SK-N-SH (cell line): ENCODE measurements at regions not wholly inside any gene's neighbourhood (a gene's known extent, or its start where the extent isn't known, plus 50 kb on each side); places are given as distances from the start of the nearest gene placed in this dataset.

Source experiments
- CTCF ChIA-PET: fragments of 300-600, 350-600 bp; formaldehyde crosslinking; extraction: SDS; loops from one replicate; lab custom pipeline; 2021; lab: Yijun Ruan, JAX
- POLR2A ChIA-PET: fragments of 350-600 bp; sonication (Branson Sonifier 250); formaldehyde crosslinking; extraction: SDS; loops from one replicate; lab custom pipeline; 2020; ENCODE audit warnings: antibody characterized with exemption, inconsistent platforms; lab: Yijun Ruan, JAX
- DNase-seq: peaks from one replicate; pipeline ENCODE4 v3.0.0; 2012
- H2AFZ ChIP-seq: fragments of 200-600 bp; sonication (generic); 2 replicates; pipeline ENCODE4 v1.8.1; 2016; ENCODE audit warnings: antibody characterized with exemption, mild to moderate bottlenecking, low read depth
- H3F3A ChIP-seq: fragments of 200-600 bp; sonication (generic); replicated peaks from 2 replicates; pipeline ENCODE3; 2016; ENCODE audit warnings: antibody characterized with exemption, mild to moderate bottlenecking; ENCODE audit not compliant: insufficient read depth
- H3K27ac ChIP-seq, 2 experiments: fragments of 200-500 bp in 1 of 2; fragments of 200-600 bp in 1 of 2; sonication (Bioruptor generic) in 1 of 2; sonication (generic), shearing (Covaris generic) in 1 of 2; 2 replicates each; pipeline versions ENCODE4 v1.5.1 to v1.6.1; 2014 to 2016; ENCODE audit warnings: low read depth in 2 of 2, inconsistent platforms in 1 of 2, low read length in 1 of 2, mild to moderate bottlenecking in 1 of 2, mixed read lengths in 1 of 2
- H3K27me3 ChIP-seq: fragments of 200-600 bp; sonication (generic), shearing (Covaris generic); 2 replicates; pipeline ENCODE4 v1.6.1; 2016; ENCODE audit warnings: mixed run types; ENCODE audit not compliant: insufficient read depth
- H3K36me3 ChIP-seq, 2 experiments: fragments of 200-500 bp in 1 of 2; fragments of 200-600 bp in 1 of 2; sonication (Bioruptor generic) in 1 of 2; sonication (generic) in 1 of 2; replicated peaks in 1 of 2; 2 replicates each; pipeline versions ENCODE3 to v1.5.1; 2014 to 2016; ENCODE audit warnings: low read length in 1 of 2, mild to moderate bottlenecking in 1 of 2; ENCODE audit not compliant: insufficient read depth in 2 of 2, control insufficient read depth in 1 of 2
- H3K4me1 ChIP-seq, 2 experiments: fragments of 200-500 bp in 1 of 2; fragments of 200-600 bp in 1 of 2; sonication (Bioruptor generic) in 1 of 2; sonication (generic), shearing (Covaris generic) in 1 of 2; 2 replicates each; pipeline versions ENCODE4 v1.5.1 to v1.6.1; 2014 to 2016; ENCODE audit warnings: low read depth in 1 of 2, low read length in 1 of 2, mixed run types in 1 of 2; ENCODE audit not compliant: insufficient read depth in 2 of 2, control insufficient read depth in 1 of 2
- H3K4me2 ChIP-seq: fragments of 200-600 bp; sonication (generic), shearing (Covaris generic); 2 replicates; pipeline ENCODE4 v1.6.1; 2017; ENCODE audit warnings: mixed run types
- H3K4me3 ChIP-seq, 2 experiments: fragments of 200-500 bp in 1 of 2; fragments of 200-600 bp in 1 of 2; sonication (Bioruptor generic) in 1 of 2; sonication (generic), shearing (Covaris generic) in 1 of 2; 2 replicates each; pipeline versions ENCODE4 v1.5.1 to v1.8.1; 2014 to 2016; ENCODE audit warnings: low read depth in 2 of 2, inconsistent platforms in 1 of 2, low read length in 1 of 2, mild to moderate bottlenecking in 1 of 2, mixed read lengths in 1 of 2, moderate library complexity in 1 of 2
- H3K79me2 ChIP-seq: fragments of 200-600 bp; sonication (generic); 2 replicates; pipeline ENCODE4 v1.8.1; 2017; ENCODE audit warnings: mild to moderate bottlenecking; ENCODE audit not compliant: insufficient read depth
- H3K9ac ChIP-seq: fragments of 200-600 bp; sonication (generic); 2 replicates; pipeline ENCODE4 v1.6.1; 2017; ENCODE audit warnings: mixed run types
- H3K9me2 ChIP-seq: fragments of 200-600 bp; sonication (generic); 2 replicates; pipeline ENCODE4 v1.6.1; 2017; ENCODE audit warnings: mixed run types
- H3K9me3 ChIP-seq: fragments of 200-600 bp; sonication (generic); 2 replicates; pipeline ENCODE4 v1.6.1; 2017; ENCODE audit warnings: mixed run types, mild to moderate bottlenecking, moderate library complexity
- H4K20me1 ChIP-seq: fragments of 200-600 bp; sonication (generic); 2 replicates; pipeline ENCODE4 v1.6.1; 2017; ENCODE audit warnings: mild to moderate bottlenecking, mixed run types; ENCODE audit not compliant: insufficient read depth
- CHD2 ChIP-seq: fragments of 150-350 bp; IDR thresholded peaks from 2 replicates; pipeline ENCODE4 v1.6.1; 2018; ENCODE audit warnings: low read length; ENCODE audit not compliant: partially characterized antibody
- EZH2phosphoT487 ChIP-seq: fragments of 200-600 bp; sonication (generic); IDR thresholded peaks from 2 replicates; pipeline ENCODE4 v1.6.1; 2017; ENCODE audit warnings: low read depth, mixed run types, mild to moderate bottlenecking, antibody characterized with exemption, moderate library complexity, borderline replicate concordance
- JUND ChIP-seq: IDR thresholded peaks from 2 replicates; pipeline ENCODE4 v1.4.0; 2012
- MEF2A ChIP-seq: IDR thresholded peaks from 2 replicates; pipeline ENCODE4 v1.4.0; 2012; ENCODE audit warnings: low read depth, borderline replicate concordance
- POLR2AphosphoS5 ChIP-seq: IDR thresholded peaks from 2 replicates; pipeline ENCODE4 v1.6.1; 2012; ENCODE audit warnings: low read depth, low read length
- RAD21 ChIP-seq: IDR thresholded peaks from 2 replicates; pipeline ENCODE4 v1.6.1; 2012; ENCODE audit warnings: mild to moderate bottlenecking, low read length
- RCOR1 ChIP-seq: fragments of 150-350 bp; IDR thresholded peaks from 2 replicates; pipeline ENCODE4 v1.6.1; 2017; ENCODE audit warnings: antibody characterized with exemption, low read length
- TAF1 ChIP-seq: IDR thresholded peaks from 2 replicates; pipeline ENCODE4 v1.6.1; 2012; ENCODE audit warnings: low read depth, mild to moderate bottlenecking, low read length, moderate library complexity, borderline replicate concordance
- YY1 ChIP-seq: IDR thresholded peaks from 2 replicates; pipeline ENCODE4 v1.4.0; 2012; ENCODE audit warnings: low read depth, mild to moderate bottlenecking
- WGBS: methylation state at CpG from one replicate; pipeline ENCODE4 v1.1.6; 2017; ENCODE audit warnings: low lambda C conversion rate; 5-methylcytosine and 5-hydroxymethylcytosine counted together
- TF ChIP-seq, protein P1 (sequence below): IDR thresholded peaks from 2 replicates; pipeline ENCODE4 v1.4.0; 2012; ENCODE audit warnings: low read depth, borderline replicate concordance
- TF ChIP-seq, protein P2 (sequence below): fragments of 200-600 bp; sonication (generic); IDR thresholded peaks from 2 replicates; pipeline ENCODE4 v1.6.1; 2017; ENCODE audit warnings: antibody characterized with exemption, mild to moderate bottlenecking, moderate library complexity
- TF ChIP-seq, protein P3 (sequence below): IDR thresholded peaks from 2 replicates; pipeline ENCODE4; 2012
- TF ChIP-seq, protein P4 (sequence below): IDR thresholded peaks from 2 replicates; pipeline ENCODE4 v1.4.0; 2012; ENCODE audit warnings: low read depth
- TF ChIP-seq, protein P5 (sequence below): fragments of 150-350 bp; IDR thresholded peaks from 2 replicates; pipeline ENCODE4 v1.6.1; 2016; ENCODE audit warnings: mild to moderate bottlenecking, low read depth, low read length

DNA sequence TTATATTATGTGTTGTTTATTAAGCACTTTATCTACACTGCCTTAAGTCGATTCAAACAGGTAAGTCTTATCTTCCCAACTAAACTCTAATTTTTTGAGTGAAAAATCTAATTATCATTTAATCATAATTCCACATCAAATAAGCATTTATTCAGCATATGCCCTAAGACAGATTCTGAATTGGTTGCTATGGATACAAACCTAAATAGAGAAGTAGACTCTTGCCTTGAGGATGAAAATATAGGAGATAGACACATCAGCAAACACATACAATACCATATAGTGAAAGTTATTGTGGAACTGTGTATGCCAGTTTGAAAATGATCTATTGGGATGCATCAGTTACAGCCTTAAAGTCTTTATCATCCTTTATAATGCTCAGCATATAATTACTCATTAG, 1679.9 kb downstream of the SLITRK1 start:
- ChIA-PET POLR2A (no interaction called here), CTCF (no interaction called here)
- DNase-seq: no peak

More for the DNA sequence above, 1679.9 kb downstream of the SLITRK1 start:
- H3K4me3 ChIP-seq: no peak overlapping the region
- no peak overlapping the region for H3K27ac ChIP-seq
- TF ChIP-seq CHD2 (no peak), YY1 (no peak), MEF2A (no peak), TAF1 (no peak), JUND (no peak), RAD21 (no peak), EZH2phosphoT487 (no peak), RCOR1 (no peak), POLR2AphosphoS5 (no peak)
- TF ChIP-seq, protein P1, sequence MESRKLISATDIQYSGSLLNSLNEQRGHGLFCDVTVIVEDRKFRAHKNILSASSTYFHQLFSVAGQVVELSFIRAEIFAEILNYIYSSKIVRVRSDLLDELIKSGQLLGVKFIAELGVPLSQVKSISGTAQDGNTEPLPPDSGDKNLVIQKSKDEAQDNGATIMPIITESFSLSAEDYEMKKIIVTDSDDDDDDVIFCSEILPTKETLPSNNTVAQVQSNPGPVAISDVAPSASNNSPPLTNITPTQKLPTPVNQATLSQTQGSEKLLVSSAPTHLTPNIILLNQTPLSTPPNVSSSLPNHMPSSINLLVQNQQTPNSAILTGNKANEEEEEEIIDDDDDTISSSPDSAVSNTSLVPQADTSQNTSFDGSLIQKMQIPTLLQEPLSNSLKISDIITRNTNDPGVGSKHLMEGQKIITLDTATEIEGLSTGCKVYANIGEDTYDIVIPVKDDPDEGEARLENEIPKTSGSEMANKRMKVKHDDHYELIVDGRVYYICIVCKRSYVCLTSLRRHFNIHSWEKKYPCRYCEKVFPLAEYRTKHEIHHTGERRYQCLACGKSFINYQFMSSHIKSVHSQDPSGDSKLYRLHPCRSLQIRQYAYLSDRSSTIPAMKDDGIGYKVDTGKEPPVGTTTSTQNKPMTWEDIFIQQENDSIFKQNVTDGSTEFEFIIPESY: no peak
- TF ChIP-seq, protein P2, sequence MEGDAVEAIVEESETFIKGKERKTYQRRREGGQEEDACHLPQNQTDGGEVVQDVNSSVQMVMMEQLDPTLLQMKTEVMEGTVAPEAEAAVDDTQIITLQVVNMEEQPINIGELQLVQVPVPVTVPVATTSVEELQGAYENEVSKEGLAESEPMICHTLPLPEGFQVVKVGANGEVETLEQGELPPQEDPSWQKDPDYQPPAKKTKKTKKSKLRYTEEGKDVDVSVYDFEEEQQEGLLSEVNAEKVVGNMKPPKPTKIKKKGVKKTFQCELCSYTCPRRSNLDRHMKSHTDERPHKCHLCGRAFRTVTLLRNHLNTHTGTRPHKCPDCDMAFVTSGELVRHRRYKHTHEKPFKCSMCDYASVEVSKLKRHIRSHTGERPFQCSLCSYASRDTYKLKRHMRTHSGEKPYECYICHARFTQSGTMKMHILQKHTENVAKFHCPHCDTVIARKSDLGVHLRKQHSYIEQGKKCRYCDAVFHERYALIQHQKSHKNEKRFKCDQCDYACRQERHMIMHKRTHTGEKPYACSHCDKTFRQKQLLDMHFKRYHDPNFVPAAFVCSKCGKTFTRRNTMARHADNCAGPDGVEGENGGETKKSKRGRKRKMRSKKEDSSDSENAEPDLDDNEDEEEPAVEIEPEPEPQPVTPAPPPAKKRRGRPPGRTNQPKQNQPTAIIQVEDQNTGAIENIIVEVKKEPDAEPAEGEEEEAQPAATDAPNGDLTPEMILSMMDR: no peak
- TF ChIP-seq, protein P3, sequence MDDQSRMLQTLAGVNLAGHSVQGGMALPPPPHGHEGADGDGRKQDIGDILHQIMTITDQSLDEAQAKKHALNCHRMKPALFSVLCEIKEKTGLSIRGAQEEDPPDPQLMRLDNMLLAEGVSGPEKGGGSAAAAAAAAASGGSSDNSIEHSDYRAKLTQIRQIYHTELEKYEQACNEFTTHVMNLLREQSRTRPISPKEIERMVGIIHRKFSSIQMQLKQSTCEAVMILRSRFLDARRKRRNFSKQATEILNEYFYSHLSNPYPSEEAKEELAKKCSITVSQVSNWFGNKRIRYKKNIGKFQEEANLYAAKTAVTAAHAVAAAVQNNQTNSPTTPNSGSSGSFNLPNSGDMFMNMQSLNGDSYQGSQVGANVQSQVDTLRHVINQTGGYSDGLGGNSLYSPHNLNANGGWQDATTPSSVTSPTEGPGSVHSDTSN: no peak
- TF ChIP-seq, protein P4, sequence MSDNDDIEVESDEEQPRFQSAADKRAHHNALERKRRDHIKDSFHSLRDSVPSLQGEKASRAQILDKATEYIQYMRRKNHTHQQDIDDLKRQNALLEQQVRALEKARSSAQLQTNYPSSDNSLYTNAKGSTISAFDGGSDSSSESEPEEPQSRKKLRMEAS: no peak
- TF ChIP-seq, protein P5, sequence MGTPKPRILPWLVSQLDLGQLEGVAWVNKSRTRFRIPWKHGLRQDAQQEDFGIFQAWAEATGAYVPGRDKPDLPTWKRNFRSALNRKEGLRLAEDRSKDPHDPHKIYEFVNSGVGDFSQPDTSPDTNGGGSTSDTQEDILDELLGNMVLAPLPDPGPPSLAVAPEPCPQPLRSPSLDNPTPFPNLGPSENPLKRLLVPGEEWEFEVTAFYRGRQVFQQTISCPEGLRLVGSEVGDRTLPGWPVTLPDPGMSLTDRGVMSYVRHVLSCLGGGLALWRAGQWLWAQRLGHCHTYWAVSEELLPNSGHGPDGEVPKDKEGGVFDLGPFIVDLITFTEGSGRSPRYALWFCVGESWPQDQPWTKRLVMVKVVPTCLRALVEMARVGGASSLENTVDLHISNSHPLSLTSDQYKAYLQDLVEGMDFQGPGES: no peak
- no peaks in the 10 kb centered on the region for H3K27me3 ChIP-seq
- H3K9me2 ChIP-seq: no peaks in the 10 kb centered on the region
- no peak overlapping the region for H2AFZ ChIP-seq
- WGBS: 0% methylated on average over 1 of the region's 1 CpG
- H3K4me1 ChIP-seq: no peaks in the 10 kb centered on the region
- no peaks in the 10 kb centered on the region for H3F3A ChIP-seq
- H4K20me1 ChIP-seq: no peaks in the 10 kb centered on the region
- H3K79me2 ChIP-seq: no peaks in the 10 kb centered on the region
- no peak overlapping the region for H3K4me2 ChIP-seq
- H3K36me3 ChIP-seq: no peaks in the 10 kb centered on the region
- no peak overlapping the region for H3K9ac ChIP-seq
- H3K9me3 ChIP-seq: no peaks in the 10 kb centered on the region
